HG02571 (cell line): ENCODE measurements at regions not wholly inside any gene's neighbourhood (a gene's known extent, or its start where the extent isn't known, plus 50 kb on each side); places are given as distances from the start of the nearest gene placed in this dataset.
"Not testable (repeated sequence)": the region's sequence is repeated elsewhere in the genome, so short reads cannot be mapped to it uniquely, and the experiment has no call there.

ENCODE experiments used
- ATAC-seq: cut with Tn5 transposase; IDR thresholded peaks from one replicate; pipeline ENCODE4 v1.9.1; 2021; ENCODE audit warnings: mild to moderate bottlenecking, moderate library complexity; ENCODE audit not compliant: unreplicated experiment

DNA sequence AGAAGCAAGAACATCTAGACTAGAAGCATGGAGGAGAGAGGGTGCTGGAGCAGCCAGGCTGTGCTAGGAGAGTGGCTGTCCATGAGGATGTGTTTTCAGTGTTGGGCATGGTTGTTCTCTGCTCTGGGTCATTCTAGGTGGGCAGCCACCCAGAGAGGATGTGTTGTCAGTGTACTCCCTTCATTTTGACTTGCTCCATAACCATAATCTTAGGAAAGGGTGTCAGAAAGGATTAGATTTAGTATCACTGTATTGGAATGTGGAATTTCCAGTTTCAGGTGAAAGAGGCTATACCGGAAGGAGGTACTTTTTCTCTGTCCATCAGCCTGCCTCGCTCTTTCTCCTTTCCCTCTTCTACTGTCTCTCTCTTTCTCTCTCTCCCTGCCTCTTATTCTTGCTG is 474.5 kb upstream of the PODXL start:
- no peak for ATAC-seq

DNA sequence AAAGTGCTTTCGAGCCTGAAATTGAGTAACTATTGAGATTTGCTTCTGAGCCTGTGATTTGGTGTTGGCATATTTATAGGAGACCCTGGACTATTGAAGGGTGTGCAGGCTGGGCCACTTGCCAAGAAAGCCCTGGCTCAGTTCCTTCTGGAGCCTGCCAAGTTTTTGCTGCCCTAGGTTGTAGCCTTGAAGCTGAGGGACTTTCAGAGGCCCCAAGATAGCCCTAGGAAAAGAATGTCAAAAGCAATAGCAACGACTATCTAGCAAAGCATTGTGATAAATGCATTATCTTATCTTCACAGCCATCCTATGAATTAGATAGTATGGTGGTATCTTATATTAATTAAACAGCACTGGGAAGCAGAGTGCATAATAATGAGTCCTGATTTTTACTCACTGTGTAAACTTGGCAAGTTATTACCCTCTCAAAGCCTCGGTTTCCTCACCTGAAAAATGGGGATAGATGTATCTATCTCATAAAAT is 473.7 kb upstream of the PODXL start:
- no peak for ATAC-seq

DNA sequence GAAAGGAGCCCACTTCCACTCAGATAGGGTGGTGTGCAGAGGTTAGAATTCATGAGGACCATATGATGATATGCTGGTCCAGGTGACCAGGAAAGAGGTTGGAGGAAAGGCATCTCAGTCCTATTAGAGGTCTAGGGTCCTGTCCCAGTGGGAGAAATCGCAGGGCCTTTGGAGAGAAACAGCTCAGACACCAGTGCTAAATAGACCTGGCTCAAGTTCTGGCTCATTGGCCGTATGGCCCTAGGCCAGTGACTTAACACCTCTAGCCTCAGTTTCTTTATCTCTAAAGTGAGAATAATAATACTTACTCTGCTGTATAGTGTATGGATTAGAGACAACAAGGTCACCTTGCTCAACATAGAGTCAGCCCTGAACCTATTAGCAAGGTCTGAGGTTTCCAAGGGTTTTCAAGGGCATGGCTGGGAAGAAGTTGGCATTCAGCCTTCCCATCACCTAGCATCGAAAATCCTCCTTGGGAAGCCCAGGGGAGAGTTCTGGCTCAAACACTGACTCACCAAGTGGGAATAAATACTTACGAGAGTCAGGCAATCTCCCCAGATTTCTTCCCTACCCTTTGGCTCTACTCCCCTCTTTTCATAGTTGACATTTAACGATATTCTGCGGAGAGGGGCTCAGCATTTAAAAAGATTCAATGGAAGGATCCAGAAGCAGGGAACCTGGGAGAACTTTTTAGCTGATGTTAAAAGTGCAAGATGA is 473.1 kb upstream of the PODXL start:
- no peak for ATAC-seq

DNA sequence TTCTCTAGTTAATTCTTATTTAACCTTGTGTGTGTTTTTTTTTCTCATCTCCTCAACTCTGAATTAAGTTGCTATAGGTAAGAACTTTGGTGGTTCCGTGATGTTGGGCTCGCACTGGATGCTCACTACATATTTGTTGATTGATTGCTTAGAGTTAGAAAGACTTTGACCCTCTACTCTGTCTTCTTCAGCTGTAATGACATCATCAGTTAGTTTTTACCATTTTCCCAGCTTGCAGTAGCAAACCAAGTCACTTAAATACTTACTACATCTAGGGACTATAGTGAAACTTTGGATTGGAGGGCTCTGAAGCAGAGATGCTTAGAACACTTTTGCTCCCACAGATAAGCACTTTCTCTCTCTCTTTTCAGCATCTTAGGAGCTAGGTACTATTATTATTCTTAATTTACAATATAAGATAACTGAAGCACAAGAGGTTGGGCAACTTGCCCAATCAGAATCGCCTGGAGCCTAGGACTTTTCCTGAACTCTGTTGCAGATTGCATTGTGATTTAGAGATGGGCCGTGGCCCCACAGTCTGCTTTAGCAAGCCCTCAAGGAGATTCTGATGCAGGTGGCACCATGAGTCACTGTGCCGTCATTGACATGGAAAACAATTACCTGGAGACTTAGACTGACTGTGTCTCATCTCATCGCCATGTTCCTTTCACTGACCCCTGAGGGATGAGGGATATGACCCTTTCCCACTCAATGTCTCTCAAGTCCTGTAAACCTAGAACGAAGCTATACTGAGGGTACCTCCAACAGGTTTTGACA is 471.9 kb upstream of the PODXL start:
- no peak for ATAC-seq

DNA sequence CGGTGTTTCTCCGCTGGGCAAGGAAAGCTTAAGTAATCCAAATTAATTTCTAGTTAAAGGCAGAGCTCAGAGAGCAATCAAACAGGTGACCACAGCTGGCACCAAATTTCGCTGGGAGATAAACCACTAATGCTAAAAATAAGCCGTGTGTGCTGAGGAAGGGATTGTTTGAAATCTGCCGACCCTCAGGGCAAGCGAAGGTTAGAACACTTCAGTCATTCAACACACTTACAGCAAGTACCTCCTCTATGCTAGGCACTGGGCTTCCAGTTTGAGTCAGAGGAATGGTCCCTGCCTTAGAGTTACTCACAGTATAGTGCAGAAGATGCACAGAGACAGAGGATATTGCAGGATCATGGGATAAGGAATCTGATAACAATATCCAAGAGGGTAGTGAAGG is 467.9 kb upstream of the PODXL start:
- no peak for ATAC-seq

DNA sequence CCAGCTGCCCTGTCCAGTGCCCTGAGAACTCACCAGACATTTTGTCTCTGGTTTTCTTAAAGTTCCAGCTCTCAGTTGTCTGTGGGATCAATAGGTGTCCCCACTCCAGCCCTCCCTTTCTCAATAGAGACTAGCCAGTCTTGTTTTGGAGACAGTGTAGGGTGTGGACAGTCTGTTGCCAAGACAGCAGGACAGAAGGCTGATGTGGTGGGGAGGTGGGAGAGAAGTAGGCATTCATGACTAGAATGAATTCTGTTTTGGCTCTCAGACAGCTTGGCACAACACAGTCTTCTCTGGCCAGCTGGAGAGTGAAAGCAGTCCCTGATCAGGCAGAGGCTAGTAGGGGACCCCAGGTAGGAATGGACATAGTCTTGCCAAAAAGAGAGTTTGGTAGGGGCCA is 467.0 kb upstream of the PODXL start:
- ATAC-seq: no peak

DNA sequence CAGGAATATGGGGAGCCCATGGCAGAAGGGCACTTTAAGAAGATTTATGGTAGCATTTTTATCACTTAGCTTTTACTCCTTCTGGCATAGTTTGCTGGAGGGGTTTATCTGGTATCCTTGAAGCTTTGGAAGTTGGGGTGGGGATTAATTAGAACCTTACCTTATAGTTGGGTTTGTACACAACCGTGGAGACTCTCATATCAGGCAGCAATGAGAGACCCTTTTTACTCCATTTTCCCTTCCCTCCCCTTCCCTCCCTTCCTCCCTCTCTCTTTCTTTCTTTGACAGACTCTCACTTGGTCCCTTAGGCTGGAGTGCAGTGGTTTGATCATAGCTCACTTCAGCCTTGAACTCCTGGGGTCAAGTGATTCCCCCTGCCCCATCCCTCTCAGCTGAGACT is 465.8 kb upstream of the PODXL start:
- ATAC-seq: no peak

DNA sequence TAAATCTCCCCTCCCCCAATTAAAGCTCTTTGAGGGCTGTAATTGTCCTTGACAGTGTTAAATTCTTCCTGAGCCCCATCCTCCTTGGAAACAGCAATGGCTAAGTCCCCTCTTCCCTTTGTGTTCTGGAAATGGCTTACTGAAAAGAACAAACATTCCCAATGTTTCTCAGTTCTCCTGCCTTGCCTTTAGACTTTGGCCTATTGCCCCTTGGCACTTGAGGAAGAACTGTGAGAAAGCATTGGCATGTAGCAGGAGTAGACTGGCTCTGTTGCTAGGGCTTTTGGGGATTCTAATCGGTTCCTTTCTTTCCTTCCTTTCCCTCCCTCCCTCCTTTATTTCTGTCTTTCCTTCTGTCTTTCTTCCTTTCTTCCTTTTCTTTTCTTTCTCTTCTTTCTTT is 463.3 kb upstream of the PODXL start:
- no peak for ATAC-seq

DNA sequence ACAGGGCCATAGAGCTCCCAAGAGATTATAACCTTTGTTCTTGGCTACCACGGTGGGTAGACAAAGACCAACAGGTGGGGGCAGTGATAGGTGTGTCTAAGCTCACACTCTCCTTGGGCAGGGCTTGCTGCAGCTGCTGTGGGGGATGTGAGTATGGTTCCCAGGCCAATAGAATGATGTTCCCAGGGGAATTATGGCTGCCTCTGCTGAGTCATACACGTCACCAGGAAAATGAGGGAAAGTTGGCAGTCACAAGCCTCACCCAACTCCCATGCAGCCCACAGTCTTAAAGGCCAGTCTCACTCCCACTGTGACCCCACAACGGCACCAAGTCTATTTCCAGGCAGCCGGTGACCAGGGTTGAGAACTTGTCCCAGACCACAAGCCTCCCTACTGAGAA is 453.4 kb upstream of the PODXL start:
- no peak for ATAC-seq

DNA sequence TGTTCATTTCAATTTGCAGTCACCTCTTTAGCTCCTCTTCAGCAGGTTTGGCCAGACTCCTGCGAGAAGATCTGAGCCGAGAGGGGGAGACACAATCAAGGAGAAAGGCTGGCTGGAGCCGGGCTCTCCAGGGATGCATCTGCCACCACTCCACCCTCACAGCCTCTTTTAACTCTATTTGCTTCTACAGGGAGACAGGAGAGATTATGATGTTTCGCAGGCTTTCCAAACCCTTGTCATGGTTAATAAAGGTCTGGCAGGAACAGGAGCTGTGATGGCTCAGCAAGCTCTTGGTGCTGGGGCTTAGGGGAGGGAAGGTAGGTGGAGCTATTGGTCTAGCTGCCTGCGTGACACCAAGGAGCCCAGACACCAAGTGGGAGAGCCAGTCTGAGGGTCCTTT is 448.1 kb upstream of the PODXL start:
- no peak for ATAC-seq

DNA sequence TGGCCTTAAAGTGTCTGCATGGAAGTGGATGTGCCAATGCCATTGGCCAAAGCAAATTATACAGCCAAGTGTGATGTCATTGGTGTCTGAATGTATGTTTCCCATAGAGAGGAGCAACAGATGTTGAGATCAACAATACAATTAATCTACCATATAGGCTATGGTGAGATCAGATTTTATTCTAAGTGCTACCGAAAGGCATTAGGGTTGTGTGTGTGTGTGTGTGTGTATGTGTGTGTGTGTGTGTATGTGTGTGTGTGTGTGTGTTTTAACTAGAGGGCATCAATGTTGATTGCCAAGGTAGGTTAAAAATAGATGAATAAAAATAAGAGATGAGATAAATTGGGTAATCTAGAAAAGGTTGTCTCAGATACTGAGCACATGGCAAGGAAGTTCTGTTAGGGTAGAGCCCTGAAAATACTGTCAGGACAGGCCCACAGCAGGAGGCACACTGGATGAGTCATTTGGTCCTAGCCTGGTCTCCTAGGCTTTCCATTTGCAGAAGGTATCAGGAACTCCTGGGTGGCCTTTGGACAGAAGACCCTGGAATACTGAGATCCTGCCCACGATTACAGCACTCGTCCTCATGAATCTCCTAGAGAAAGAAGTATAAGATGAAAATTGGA is 446.0 kb upstream of the PODXL start:
- ATAC-seq: no peak

DNA sequence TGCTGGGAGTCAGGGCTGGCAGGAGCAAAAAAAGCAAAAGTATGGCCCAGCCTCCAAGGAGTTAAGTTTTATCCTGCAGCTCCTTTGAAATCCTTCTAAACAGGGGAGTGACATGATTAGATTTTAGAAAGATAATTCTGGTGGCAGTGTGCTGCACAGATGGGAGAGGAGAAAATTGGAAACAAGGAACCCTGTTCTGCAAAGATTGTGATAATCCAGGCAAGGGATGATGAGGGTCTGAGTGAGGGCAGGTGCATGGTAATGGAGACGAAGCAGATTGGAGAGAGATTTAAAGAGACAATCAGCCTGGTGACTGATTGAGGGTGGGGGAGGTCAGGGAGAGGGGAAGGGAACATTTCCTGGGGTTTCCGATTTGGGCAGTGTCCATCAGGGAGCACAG is 444.7 kb upstream of the PODXL start:
- ATAC-seq: no peak

DNA sequence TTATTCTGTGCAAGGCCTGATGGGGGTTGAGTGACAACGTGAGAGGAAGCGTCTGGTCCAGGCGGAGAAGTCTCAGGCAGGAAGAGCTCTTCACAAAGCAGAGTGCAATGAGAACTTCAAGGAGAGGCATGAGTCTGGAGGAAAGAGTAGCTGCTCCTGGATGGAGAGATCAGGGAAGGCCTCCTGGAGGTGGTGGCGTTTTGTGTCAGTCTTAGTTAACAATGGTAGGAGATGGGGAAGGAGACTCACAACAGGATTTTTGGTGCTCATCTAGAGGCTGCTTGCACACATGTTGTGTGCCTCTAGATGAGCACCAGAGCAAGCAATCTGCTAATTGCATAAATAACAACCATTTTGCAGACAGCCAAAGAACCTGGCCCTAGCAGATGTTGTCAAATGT is 442.8 kb upstream of the PODXL start:
- no peak for ATAC-seq

DNA sequence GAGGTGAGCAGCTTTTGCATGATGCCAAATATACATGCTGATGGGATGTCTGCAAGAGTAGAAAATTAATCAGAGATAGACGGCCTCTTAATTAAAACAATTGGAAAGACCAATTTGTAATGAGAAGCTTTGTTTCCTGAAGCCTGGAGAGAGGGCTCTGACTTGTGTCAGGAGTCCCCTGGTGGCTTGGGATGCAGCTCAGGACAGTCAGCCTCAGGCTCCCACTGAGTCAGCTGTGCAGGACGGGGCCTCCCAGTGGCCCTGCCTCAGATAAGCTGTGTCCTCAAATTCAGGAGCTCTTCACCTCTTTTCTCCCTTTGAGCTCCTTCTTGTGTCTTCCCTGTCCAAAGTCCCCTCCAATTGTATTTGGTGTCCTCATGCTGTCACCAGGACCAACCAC is 438.9 kb upstream of the PODXL start:
- ATAC-seq: no peak

DNA sequence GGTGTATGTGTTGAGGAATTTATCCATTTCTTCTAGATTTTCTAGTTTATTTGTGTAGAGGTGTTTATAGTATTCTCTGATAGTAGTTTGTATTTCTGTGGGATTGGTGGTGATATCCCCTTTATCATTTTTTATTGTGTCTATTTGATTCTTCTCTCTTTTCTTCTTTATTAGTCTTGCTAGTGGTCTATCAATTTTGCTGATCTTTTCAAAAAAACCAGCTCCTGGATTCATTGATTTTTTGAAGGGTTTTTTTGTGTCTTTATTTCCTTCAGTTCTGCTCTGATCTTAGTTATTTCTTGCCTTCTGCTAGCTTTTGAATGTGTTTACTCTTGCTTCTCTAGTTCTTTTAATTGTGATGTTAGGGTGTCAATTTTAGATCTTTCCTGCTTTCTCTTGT is 424.6 kb upstream of the PODXL start:
- ATAC-seq: not testable (repeated sequence)

DNA sequence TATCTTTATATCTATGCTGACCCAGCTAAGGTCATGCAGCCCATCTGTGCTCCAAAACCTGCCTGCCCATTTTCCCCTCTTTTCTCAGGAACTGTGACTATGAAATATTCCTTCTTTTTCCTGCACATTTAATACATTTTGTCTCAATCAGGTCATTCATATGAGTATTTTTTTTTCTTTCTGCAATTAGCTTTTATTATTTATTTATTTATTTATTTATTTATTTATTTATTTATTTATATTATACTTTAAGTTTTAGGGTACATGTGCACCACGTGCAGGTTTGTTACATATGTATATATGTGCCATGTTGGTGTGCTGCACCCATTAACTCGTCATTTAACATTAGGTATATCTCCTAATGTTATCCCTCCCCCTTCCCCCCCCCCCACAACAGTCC is 421.7 kb upstream of the PODXL start:
- ATAC-seq: not testable (repeated sequence)

DNA sequence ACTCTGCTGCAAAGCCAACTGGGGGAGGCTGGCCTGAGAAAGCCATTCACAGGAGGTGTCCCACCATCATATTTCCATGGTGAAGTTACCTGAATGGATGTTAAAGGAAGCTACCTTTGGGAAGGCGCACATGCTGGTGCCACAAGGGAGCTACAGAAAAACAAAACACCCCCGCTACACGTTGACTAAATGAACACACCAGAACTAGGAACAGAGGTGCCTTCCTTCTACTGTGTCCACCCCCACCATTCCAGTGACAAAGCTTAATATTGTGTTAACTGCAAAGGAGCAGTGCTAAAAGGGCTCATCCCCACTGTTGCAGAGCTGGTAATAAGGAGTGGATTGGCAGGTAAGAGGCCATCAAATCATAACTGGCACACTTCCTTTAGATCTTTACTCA is 420.0 kb upstream of the PODXL start:
- no peak for ATAC-seq

DNA sequence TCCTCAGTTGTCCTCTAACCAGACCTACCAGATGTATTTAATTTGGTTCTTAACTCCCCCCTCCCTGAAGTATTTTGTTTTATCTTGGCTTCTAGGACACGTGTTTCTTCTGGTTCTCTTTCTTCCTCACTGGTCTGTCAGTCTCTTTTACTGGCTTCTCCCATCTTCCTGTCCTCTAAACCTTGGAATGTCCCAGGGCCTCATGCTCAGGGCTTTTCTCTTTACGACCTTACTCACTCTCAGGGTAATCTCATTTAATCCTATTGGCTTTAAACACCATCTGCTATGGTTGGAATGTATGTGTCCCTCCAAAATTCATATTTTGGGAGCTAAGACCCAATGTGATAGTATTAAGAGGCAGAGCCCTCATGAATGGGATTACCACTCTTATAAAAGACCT is 418.2 kb upstream of the PODXL start:
- ATAC-seq: no peak

DNA sequence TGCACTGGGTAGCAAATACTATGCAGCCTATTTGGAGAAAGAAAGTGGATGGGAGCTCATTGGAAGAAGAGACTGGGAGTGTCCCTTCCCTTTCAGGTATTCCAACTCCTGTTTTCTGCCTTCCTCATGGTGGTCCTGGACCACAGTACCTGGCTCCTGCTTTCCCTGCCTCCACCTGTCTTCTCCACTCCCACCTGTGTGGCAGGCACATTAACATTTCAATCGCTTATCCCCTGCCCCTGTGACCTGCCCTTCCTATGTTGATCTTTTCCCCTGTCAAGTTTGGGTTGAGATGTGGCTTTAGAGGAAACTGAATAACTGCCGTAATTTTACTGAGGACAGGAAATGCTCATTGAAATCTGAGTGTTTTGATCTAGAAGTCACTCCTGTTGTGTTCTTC is 415.8 kb upstream of the PODXL start:
- ATAC-seq: no peak

DNA sequence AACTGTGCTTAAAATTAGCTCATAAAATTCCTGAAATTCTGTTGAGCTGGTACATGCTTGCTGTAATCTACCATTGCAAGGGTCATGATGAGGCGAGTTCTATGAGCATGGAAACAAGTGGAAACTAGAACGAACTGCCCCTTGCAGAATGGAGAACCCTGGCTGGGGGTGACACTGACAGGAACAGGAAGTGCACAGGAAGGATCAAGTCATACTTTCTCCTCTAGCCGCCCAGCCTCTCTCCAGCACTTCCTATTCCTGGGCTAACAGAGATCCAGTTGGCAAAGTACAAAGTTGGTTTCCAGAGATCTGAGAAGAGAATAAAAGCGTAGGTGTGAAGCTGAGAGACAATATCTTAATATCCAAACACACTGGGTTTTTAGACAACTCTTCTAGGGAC is 414.2 kb upstream of the PODXL start:
- no peak for ATAC-seq

DNA sequence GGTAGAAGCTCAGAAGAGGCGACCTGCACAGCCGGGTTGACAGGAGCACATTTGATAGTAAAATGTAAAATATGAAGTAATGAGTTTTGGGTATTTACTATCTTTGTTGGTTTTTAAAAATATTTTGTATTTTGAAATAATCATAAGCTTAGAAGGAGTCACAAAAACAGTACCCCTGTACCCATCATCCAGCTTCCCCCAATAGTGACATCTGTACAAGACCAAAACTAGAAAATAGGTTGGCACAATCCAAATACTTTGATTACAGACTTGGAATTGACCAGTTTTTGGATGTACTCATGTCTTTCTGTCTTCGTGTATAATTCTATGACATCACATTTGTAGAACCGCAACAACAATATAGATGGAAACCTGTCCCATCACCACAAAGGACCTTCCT is 413.1 kb upstream of the PODXL start:
- ATAC-seq: no peak

DNA sequence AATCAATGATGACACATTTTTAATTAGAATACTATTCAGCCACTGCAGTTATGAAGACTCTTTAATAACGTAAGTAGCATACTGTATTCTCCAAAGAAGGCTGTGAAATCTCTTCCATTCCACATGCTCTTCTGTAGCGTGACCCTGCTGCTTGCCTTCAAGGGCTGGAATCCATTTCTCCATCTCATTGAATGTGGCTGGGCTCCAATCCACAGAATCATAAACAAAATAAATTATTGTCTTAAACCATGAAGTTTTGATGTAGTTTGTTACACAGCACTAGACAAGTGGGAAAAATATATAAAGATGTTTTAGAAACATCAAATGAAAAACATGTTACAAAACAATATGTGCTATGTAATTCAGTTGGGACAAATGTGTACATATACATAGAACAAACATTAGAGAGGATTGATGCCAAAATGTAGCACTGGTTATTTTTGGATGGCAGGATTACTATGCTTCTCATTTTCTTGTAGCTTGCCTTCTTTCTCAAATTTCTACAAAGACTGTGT is 410.8 kb upstream of the PODXL start:
- no peak for ATAC-seq
